ENCODE measurements at regions not wholly inside any gene's neighbourhood (a gene's known extent, or its start where the extent isn't known, plus 50 kb on each side); places are given as distances from the start of the nearest gene placed in this dataset.
"Not testable (repeated sequence)": the region's sequence is repeated elsewhere in the genome, so short reads cannot be mapped to it uniquely, and the experiment has no call there.

GRCh38 chr4:123501733-123502132, 105.1 kb downstream of the SPRY1 start:
- DNase-seq, result no peak

- DNase-seq, result no peak
Observed at GRCh38 chr4:123503698-123504363, 107.2 kb downstream of the SPRY1 start.

- DNase-seq, result peak; percentile 24
Observed at GRCh38 chr4:123505095-123506010, 108.8 kb downstream of the SPRY1 start.

DNA sequence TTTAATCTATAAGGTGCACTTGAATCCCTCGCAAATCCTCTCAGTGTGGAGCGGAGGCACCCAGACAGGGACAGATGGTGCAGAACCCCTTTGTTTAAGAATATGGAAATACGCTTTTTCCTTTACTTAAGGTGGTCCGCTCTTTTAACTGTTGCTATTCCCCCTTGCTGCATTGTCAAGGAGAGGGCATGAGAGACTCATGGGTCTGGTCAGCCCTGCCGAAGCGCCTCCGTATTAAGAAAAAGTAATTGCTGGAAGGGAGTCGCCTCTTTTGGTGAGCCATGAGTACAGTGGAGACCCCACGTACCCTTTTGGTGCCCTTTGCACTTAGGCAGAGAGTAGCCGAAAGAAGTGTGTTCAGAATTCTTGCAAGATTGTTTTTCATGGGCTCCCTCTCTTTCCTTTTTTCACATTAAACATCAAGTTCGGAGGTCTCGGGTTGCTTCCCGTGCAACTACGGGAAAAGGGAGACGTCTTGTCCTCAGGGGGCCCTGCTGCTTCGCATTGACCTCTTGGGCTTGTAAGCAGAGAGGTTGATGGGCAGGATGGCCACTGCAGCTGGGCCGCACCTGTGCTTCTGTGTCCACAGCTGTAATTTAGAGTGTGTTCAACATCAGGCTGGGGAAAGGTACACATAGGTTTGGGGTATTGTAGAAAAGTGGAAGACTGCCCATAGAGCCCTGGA, 109.6 kb downstream of the SPRY1 start:
- DNase-seq, result no peak

GRCh38 chr4:123507376-123507775, 110.8 kb downstream of the SPRY1 start:
- no peak for DNase-seq

DNA sequence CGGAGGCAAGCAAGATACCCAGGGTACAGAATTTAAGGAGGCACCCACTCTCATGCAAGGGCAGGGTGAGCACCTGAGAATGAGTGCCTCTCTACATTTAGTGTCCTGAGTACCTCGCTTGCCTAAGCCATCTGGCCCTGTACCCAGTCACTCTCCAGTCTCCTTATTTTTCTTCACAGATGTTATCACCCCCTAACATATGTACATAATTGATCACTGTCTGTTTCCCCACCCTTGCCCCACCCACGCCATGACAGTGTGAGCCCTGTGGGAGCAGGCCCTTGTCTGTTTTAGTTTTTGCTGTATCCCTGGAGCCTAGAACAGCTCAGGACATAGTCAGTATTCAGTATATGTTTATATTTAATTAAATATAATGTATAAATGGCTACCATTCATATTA, 113.6 kb downstream of the SPRY1 start:
- DNase-seq, result no peak

DNA sequence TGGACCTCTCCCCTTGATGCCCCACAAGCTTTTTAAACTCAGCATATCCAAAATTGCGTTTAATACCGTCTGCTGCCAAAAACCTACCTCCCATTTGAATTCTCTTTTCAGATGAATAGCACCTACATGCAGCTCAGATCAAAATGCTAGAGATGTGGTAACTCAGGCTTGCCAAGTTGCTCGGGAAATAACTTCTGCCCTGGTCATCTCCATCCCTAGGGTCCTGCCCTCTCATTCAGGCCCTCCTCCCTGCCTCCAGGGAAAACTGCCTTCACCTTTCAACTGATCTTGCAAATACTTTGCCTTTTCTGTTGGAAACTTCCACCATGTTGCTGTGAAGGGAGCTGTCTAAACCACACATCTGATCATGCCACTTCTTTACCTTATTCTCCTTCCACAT, 114.1 kb downstream of the SPRY1 start:
- DNase-seq, result no peak

GRCh38 chr4:123516576-123516975, 120.0 kb downstream of the SPRY1 start:
- no peak for DNase-seq

- no peak for DNase-seq
Observed at GRCh38 chr4:123517176-123517575, 120.6 kb downstream of the SPRY1 start.

DNA sequence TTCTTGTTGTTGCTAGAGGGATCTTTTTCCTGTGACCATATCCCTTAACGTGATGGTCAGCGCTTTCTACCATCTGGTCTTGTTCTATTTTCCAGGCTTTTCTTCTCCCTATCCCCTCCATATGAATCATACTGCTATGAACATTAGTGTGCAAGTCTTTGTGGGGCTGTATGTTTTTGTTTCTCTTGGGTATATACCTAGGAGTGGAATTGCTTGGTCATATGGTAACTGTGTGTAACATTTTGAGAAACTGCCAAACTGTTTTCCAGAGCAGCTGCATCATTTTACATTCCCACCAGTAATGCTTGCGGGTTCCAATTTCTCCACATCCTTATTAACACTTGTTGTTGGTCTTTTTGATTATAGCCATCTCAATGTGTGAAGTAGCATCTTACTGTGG, 121.4 kb downstream of the SPRY1 start:
- no peak for DNase-seq

DNA sequence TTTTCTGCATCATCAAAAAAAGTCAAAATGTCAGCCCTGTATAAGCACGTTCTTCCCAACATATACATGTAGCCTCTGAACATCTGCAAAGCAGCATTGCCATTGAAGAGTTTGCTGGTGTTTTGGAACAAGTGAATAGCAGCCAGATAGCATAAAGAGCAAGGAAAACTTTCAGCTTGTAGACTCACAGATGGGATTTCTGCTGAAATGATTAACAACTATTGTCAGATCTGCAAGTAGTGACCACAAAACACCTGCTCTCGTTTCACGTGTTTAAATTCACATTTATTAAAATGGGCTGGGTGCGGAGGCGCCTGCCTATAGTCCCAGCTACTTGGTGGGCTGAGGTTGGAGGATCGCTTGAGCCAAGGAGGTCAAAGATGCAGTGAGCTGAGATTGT, 123.7 kb downstream of the SPRY1 start:
- DNase-seq, result no peak

- no peak for DNase-seq
Observed at GRCh38 chr4:123522081-123522480, 125.5 kb downstream of the SPRY1 start.

DNA sequence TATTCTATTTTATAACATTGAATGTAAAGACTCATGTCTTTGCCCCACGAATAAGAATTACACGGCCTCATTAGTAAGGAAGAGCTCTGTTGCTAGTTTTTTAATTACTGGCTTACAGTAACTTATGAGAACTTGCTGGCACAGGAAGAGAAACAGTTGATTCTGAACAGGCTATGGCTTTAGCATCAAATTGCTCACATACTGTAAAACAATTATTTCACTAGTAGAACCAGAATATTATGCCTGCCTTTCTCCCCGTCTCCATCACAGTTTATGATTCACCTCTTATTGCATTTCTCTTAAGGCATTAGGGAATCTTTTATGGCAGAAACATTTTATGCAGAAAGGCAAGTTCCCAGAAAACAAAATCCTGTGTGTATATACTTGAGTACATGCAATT, 126.1 kb downstream of the SPRY1 start:
- DNase-seq, result no peak

DNA sequence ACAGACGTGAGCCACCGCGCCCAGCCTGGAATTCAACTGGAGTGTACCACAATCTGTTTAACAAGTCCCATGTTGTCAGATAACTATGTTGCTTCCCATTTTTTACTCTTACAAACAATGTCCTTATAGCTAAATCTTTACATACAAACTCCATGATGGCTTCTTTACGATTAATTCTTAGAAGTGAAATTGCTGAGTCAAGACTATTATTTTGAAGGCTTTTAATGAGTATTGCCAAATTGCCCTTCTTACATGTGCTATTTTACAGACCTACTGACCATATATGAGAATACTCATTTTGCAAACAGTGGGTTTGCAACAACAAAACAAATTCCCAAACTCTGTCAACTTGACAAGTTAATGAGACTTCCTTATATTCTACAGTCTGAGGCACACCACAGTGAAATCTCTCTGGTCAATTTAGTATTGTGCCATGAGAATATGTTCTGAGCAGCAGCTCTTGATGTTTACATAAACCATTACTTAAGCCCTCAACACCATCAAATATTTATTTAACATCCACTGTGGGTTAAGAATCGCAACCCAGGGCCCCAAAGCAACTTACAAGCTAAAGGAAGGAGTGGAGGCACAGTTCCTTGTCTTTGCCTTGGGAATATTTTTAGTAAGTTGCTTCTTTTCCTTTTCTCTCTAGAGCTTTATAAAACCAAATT, 128.5 kb downstream of the SPRY1 start:
- DNase-seq, result no peak

DNA sequence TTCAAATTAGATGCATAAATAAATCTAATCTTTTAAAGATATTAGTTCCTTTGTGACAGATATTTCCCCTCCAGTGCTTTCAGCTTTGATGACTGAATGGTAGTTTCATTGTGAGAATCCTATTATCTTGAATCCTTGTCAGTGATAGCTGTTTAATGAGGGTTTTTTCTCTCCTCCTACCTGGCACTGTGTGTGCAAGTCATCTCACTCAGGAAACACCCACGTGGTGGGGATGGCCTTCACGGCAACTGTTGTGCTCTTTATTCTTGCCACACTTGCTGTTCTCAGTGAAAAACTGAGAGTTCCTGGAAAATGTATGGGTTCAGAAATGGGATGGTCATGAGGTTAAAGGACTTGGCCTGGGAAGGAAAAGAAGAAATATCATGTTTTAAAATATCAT, 129.9 kb downstream of the SPRY1 start:
- no peak for DNase-seq

- DNase-seq, result no peak
Observed at GRCh38 chr4:123528501-123529277, 132.1 kb downstream of the SPRY1 start.

DNA sequence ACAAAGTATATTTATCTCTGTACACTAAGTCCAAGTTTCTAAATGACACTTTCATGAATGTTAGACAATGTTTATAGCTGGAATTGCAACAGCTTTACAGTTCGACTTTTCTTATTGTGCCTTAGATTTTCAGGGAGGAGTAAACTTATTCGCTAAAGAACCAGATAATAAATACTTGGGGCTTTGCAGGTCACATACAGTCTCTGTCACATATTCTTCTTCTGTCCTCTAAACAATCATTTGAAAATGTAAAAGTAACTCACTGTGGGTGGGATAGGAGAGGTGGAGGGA, 132.6 kb downstream of the SPRY1 start:
- no peak for DNase-seq

DNA sequence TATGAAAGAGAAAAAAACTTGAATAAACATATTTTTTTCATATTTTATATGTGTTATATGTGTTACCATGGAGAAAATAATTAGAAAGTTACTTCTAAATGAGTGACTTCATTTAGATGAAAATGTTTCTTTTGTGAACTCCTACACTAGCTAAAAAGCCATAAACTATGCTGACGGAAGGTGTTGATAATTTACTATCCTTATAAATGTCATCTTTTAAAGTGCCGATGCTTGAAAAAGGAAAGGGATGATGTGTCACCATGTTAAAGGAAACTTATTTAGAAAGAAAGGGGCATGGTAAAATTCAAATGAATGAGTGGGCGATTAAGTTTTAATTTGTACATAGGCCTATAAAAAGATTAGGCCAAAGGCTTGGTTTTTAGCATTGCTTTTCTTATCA, 133.8 kb downstream of the SPRY1 start:
- no peak for DNase-seq

GRCh38 chr4:123535037-123535748, 138.6 kb downstream of the SPRY1 start:
- no peak for DNase-seq

DNA sequence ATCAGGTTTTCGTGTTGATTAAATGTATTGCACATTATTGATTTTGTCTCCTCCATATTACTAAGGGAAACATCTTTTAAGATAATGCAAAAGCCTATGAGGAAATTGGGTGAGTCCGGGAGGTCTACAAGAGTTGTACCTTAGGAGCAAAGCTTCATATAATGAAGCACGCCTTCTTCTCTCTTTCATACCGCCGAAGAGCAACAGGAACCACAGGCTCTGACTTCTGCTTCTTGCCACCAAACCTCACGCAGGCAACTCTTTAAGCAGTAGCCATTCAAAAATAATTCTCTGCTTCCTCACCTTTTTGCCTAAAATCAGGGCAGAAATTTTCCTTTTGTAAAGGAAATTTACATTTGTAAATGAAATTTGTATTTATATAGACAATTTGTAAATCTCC, 139.6 kb downstream of the SPRY1 start:
- DNase-seq, result no peak

DNA sequence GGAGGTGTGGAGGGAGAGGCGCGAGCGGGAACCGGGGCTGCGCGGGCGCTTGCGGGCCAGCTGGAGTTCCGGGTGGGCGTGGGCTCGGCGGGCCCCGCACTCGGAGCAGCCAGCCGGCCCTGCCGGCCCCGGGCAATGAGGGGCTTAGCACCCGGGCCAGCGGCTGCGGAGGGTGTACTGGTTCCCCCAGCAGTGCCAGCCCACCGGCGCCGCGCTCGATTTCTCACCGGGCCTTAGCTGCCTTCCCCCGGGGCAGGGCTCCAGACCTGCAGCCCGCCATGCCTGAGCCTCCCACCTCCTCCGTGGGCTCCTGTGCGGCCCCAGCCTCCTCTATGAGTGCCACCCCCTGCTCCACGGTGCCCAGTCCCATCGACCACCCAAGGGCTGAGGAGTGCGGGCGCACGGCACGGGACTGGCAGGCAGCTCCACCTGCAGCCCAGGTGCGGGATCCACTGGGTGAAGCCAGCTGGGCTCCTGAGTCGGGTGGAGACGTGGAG, 141.4 kb downstream of the SPRY1 start:
- DNase-seq, result not testable (repeated sequence)
